Activated CD8-positive, alpha-beta memory T cell treated with anti-CD3 and anti-CD28 coated beads, Interleukin-2, amount 50 U/mL, for 4 hours (primary cell): ENCODE measurements at regions not wholly inside any gene's neighbourhood (a gene's known extent, or its start where the extent isn't known, plus 50 kb on each side); places are given as distances from the start of the nearest gene placed in this dataset.

Experiments
- DNase-seq: peaks from one replicate; pipeline ENCODE4 v3.0.0-alpha.2; 2020

DNA sequence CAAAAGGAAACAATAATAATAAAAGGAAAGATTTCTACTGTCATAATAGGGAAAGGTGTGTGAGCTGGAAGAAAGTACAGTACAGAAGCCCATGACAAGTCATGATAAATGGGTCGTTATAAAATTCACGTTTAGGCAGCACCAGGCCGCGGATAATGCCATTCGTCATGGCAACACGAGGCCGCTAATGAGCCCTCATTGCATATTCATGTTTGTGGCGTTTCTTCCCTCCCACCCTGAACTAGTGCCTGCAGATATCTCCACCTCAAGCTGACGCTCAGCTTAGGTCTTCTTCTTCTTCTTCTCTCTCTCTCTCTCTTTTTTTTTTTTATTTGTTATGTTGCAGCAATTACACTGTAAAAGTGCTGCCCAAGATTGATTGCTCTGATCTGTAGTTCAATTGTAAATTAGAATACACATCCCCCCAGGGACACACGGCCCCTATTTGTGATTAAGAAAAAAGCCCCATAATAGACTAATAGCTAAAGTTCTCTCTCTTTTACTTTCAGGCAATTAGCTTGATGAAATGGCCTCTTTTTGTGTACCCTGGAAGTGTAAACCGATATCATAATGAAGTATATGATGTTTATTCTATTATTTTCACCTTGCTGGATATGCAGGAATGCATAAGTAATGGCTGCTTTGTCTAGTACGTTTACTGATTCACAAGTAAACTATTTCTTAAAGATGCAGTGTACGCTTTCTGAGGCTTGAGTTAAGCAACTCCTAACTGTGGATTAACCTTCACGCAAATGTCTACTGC, 61.9 kb upstream of the NR2F2 start:
- DNase-seq = no peak

DNA sequence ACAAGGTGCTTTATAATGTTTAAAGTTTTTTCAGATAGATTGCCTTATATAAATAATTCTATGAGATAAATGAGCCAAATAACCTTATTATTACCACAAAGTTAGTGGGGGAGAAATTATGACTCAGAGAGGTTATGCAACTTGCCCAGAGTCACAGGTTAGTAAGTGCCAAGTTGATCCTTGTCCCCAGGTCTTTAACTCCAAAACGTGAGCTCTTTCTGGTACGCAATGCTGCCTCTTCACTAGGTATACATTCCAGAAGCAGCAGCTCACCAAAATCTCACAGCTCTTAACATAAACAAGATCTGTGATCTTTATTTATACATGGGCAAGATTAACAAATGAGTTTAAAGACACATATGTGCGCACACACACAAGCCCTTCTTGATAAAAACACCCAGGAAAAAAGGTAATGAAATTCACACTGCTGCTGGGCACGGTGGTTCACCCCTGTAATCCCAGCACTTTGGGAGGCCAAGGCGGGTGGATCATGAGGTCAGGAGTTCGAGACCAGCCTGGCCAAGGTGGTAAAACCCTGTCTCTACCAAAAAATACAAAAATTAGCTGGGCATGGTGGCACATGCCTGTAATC, 59.8 kb upstream of the NR2F2 start:
- no peak for DNase-seq

DNA sequence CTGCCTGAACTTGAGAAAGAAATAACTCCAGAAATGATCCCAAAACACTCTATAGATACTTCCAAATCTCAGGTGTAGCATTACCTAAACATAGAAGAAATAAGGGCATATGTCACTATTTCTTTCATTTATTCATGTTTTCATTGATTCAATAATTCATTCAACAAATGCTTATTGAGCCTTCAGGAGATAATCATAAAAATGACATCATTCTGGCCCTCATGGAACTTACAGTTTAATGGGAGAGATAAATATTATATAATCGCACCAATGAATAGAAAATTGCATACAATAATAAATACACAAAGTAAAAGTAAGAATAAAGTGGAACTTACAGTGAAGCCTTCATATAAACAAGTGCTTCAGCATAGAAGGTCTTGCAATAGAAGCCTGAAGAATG, 58.1 kb upstream of the NR2F2 start:
- no peak for DNase-seq

DNA sequence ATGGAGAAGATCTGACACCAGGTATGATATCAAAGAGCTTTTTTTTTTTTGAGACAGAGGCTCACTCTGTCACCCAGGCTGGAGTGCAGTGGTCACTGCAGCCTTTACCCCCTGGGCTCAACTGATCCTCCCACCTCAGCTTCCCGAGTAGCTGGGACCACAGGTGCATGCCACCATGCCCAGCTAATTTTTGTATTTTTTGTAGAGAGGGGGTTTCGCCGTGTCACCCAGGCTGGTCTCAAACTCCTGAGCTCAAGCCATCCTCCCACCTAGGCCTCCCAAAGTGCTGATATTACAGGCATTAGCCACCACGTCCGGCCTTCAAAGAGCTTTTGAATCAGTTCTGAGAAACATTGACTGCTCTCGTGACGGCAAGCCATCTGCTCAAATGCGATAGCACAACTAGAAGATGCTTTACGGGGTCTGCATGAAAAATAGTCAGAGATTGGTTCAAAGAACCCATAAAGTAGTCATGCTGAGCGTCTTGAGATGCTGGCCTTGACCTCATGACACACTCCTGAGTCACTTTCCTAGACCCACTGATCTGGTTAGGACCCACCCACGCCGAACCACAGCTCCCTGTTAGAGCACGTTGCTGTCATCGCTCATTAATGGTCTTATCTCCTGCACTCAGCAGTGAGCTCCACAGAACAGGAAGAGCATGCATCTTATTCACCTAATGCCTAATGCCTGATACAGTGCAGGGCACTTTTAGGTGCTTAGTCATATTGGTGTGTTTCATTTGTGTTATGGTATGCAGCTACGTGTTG, 57.0 kb upstream of the NR2F2 start:
- DNase-seq = no peak

DNA sequence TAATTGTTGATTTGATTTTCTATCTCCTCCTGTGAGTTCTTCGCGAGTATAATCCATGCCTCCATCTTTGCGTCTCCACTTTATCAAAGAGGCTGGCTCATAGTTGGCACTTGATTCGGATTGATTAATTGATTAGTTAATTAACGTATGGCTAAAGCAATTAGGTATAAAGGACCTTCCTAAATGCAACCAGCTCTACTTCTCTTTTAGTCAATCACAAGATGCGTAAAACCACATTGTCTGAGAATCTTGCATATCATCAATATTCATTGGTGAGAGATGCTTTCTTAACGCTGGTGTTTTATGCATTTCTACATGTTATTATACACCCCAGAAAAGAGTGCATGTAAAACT, 56.4 kb upstream of the NR2F2 start:
- DNase-seq = no peak

DNA sequence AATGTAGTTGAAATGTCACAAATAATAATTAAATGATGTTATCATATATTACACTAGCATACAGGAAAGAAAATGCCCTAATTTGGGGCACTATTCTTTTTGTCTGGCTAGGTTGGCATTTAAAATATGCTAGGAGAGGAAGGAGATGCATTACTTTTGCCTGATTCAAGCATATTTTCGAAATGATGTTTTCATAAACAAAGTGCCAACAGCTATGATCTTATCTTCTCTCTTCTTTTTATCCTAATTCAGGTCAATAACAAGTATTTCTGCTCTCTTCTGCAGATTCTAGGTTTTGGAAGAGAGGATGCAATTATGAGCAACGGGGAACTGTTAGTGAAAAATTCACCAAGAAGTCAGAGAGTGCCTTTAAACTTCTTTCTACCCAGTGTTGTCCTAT, 55.8 kb upstream of the NR2F2 start:
- DNase-seq = no peak

DNA sequence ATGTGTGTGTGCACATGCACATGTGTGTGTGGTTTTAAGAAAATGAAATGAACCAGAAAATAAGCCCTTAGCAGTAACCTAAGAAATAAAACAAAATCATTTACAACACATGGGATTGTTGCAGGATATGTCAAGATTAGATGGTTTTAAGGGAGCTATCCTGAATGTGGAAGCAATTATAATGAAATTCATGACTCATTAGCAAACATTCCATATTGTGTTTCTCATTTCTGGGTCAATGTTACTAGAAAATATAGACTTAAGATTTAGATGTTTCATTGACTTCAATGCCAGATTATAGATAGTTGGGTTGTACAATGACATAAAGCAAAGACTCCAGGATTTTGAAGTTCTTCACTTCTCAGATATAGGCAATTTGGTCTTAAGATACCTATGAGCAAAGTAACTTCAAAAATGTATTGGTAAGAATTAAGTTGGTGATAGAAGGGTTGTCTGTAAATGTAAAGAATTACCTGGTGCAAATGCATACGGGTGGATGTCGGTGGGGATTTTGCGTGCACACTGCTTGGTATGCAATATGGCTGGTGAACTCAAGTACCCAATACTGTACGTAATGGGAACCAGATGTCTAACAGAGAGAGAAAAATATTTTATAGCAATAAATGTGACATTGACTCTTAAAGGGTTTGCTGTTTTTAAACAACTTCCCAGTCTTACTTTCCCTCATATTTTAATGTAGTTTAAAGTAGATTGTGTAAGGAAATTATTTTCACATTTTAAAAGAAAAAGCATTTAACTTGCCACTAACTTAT, 53.9 kb upstream of the NR2F2 start:
- DNase-seq = no peak
